ENCODE measurements at regions not wholly inside any gene's neighbourhood (a gene's known extent, or its start where the extent isn't known, plus 50 kb on each side); places are given as distances from the start of the nearest gene placed in this dataset.

DNA sequence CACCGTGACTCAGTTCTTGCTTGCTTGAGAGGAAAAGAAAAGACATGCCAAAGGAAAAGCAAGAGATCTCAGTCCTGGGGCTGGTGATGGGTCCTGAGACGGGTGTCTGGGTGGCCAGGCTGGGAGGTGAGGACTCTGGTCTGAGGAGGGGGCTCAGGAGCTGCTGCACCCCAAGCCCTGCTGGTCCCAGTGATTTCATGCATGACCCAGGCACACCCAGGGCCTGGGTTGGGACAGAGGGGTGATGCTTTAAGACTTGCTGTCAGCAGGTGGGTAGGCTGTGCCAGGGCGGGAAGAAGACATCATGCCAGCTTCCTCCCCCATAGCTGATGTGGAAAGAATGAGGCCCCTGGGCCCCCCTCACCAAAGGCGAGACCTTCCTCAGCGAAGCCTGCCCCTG is 65.1 kb upstream of the PMEPA1 start:
- H3K79me1 ChIP-seq (ENCODE audit: low read depth, low read length), result no peaks in the 10 kb centered on the region
- no peak overlapping the region for H3K9ac ChIP-seq (replicated peaks in 1 of 4; ENCODE audit: extremely low read depth in 1 of 4, low read depth in 3 of 4, low read length in 3 of 4)
- ChIA-PET CTCF (ENCODE audit: partially characterized antibody) (interaction anchor here (1.1 to 2.4 kb wide), 2 partner anchors 13 to 33 kb away, joined by 3 to 5 read pairs; no protein-coding TSS in a partner anchor), POLR2A (ENCODE audit: partially characterized antibody) (no interaction called here)
- H3K14ac ChIP-seq (ENCODE audit: insufficient read length), result no peak overlapping the region
- no peak overlapping the region for H4K8ac ChIP-seq (ENCODE audit: extremely low read depth, insufficient read depth, low read length)
- no peak overlapping the region for H2BK15ac ChIP-seq (ENCODE audit: low read length)
- H3K4me1 ChIP-seq (replicated peaks in 1 of 4; ENCODE audit: control insufficient read depth in 3 of 4, insufficient read depth in 4 of 4, low read length in 3 of 4), result peaks cover 0 to 10% (median 5%) of the 10 kb centered on the region in 4 experiments; a peak in 4 of 7 replicates
- H3K4me3 ChIP-seq (ENCODE audit: extremely low read depth in 1 of 4, insufficient read depth in 2 of 4, low read depth in 3 of 4, low read length in 4 of 4), result no peak overlapping the region
- no peaks in the 10 kb centered on the region for H4K20me1 ChIP-seq (replicated peaks in 1 of 2; ENCODE audit: control insufficient read depth in 1 of 2, insufficient read depth in 2 of 2, low read length in 2 of 2)
- no peak overlapping the region for H2BK120ac ChIP-seq (replicated peaks; ENCODE audit: low read depth, low read length)
- no peak overlapping the region for H3K23ac ChIP-seq (ENCODE audit: insufficient read length)
- H3K27ac ChIP-seq (ENCODE audit: low read depth, low read length), result no peak overlapping the region
- no peak overlapping the region for H3K4me2 ChIP-seq (ENCODE audit: insufficient read depth in 1 of 2, low read depth in 2 of 2, low read length in 2 of 2)
- no peaks in the 10 kb centered on the region for H3K9me3 ChIP-seq (ENCODE audit: insufficient read depth in 2 of 2, low read depth in 1 of 2, low read length in 1 of 2)
- H4K5ac ChIP-seq (ENCODE audit: insufficient read length, low read depth, low read length), result no peak overlapping the region
- no peak overlapping the region for H2AK5ac ChIP-seq (ENCODE audit: low read depth, low read length)
- H3K79me2 ChIP-seq (ENCODE audit: control insufficient read depth in 1 of 2, insufficient read depth in 2 of 2, low read length in 2 of 2), result no peaks in the 10 kb centered on the region
- DNase-seq (ENCODE audit: low read depth in 1 of 2, low spot score in 2 of 2) (no peak), FAIRE-seq (no peak)
- no peak overlapping the region for H2BK12ac ChIP-seq (ENCODE audit: low read depth, low read length)
- H3K56ac ChIP-seq (replicated peaks; ENCODE audit: insufficient read length, low read depth, low read length), result no peak overlapping the region
- H3K4ac ChIP-seq (replicated peaks; ENCODE audit: insufficient read length, low read depth, low read length), result no peak overlapping the region
- TF ChIP-seq KDM1A (IDR thresholded peaks at IDR 0.05; ENCODE audit: borderline replicate concordance, low read length) (no peak), TBP (IDR thresholded peaks at IDR 0.05; ENCODE audit: low read depth, low read length) (no peak), EGR1 (IDR thresholded peaks at IDR 0.05; ENCODE audit: borderline replicate concordance, low read depth, low read length) (no peak), CTCF (IDR thresholded peaks at IDR 0.05; ENCODE audit: control extremely low read depth in 1 of 3, insufficient read depth in 1 of 3, low read depth in 1 of 3, low read length in 3 of 3) (no peak), NANOG (IDR thresholded peaks at IDR 0.05; ENCODE audit: insufficient read depth, low read depth, low read length, poor library complexity, severe bottlenecking) (no peak), HDAC6 (IDR thresholded peaks at IDR 0.05; ENCODE audit: low read depth, low read length) (no peak), SIX5 (IDR thresholded peaks at IDR 0.05; ENCODE audit: low read depth, low read length) (no peak), ZNF274 (IDR thresholded peaks at IDR 0.05; ENCODE audit: borderline replicate concordance, extremely low read depth, low read length) (no peak), KDM4A (IDR thresholded peaks at IDR 0.05; ENCODE audit: low read depth, low read length, severe bottlenecking) (no peak), SIRT6 (IDR thresholded peaks at IDR 0.05; ENCODE audit: low read length) (no peak), SP4 (IDR thresholded peaks at IDR 0.05; ENCODE audit: low read length) (no peak), TEAD4 (IDR thresholded peaks at IDR 0.05; ENCODE audit: low read depth, low read length) (no peak)
- no peak overlapping the region for H3K18ac ChIP-seq (ENCODE audit: extremely low read depth, low read length)
- no peaks in the 10 kb centered on the region for H3K23me2 ChIP-seq (ENCODE audit: low read depth, low read length)
- H2AFZ ChIP-seq (ENCODE audit: low read length), result no peak overlapping the region
- no peak overlapping the region for H2BK5ac ChIP-seq (ENCODE audit: low read depth, low read length)
- no peaks in the 10 kb centered on the region for H3K27me3 ChIP-seq (replicated peaks in 1 of 4; ENCODE audit: control insufficient read depth in 3 of 4, extremely low read depth in 1 of 4, insufficient read depth in 3 of 4, low read length in 3 of 4)
- H4K91ac ChIP-seq (replicated peaks; ENCODE audit: insufficient read length, low read length), result no peak overlapping the region
- 92% methylated on average over 5 of the region's 5 CpGs; no CpG with 5 or more reads in 1 of the 2 experiments for WGBS, 2 experiments (ENCODE audit: extremely low coverage in 1 of 2, insufficient coverage in 1 of 2, insufficient read length in 1 of 2, insufficient replicate concordance in 2 of 2, low coverage in 1 of 2, low lambda C conversion rate in 2 of 2, missing lambda C conversion rate in 1 of 2)
- no peak overlapping the region for H2BK20ac ChIP-seq (ENCODE audit: low read length)
- no peaks in the 10 kb centered on the region for H3K36me3 ChIP-seq (ENCODE audit: control insufficient read depth in 2 of 4, insufficient read depth in 4 of 4, low read length in 3 of 4)

Data from H1 (cell line).